Upper lobe of left lung (tissue), 6 donors: ENCODE measurements at regions not wholly inside any gene's neighbourhood (a gene's known extent, or its start where the extent isn't known, plus 50 kb on each side); places are given as distances from the start of the nearest gene placed in this dataset.

Experiments
- ATAC-seq, 2 donors: fragments of 200-7000 bp; cut with Tn5 transposase; one replicate each; pipeline ENCODE4 v1.9.1; 2022; ENCODE audit warnings: mild to moderate bottlenecking in 2 of 2, moderate library complexity in 2 of 2; ENCODE audit not compliant: low FRiP score in 2 of 2
- DNase-seq, 2 donors: peaks; one replicate each; pipeline ENCODE4 v3.0.0-alpha.2; 2019 to 2020
- H3K27ac ChIP-seq, 4 donors: fragments of 200-600 bp; sonication (generic); one replicate each; pipeline ENCODE4 v1.5.1; 2016 to 2019
- H3K27me3 ChIP-seq, 4 donors: fragments of 200-600 bp; sonication (generic); one replicate each; pipeline ENCODE4 v1.5.1; 2017 to 2019
- H3K36me3 ChIP-seq, 4 donors: fragments of 200-600 bp; sonication (generic); one replicate each; pipeline ENCODE4 v1.5.1; 2016 to 2019
- H3K4me1 ChIP-seq, 4 donors: fragments of 200-600 bp; sonication (generic); one replicate each; pipeline ENCODE4 v1.5.1; 2018 to 2019
- H3K4me3 ChIP-seq, 4 donors: fragments of 200-600 bp; sonication (generic); one replicate each; pipeline ENCODE4 v1.5.1; 2017 to 2019; ENCODE audit warnings: mild to moderate bottlenecking in 2 of 4, moderate library complexity in 1 of 4
- H3K9me3 ChIP-seq, 4 donors: fragments of 200-600 bp; sonication (generic); one replicate each; pipeline ENCODE4 v1.5.1; 2018 to 2019
- EP300 ChIP-seq, 4 donors: sonication (generic); formaldehyde crosslinking; IDR thresholded peaks; one replicate each; pipeline ENCODE4 v1.5.1; 2017; ENCODE audit warnings: antibody characterized with exemption in 4 of 4, control low read depth in 2 of 4
- POLR2A ChIP-seq, 4 donors: fragments of 450-650 bp; IDR thresholded peaks; one replicate each; pipeline ENCODE4 v1.5.1; 2016 to 2017; ENCODE audit warnings: antibody characterized with exemption in 4 of 4, mild to moderate bottlenecking in 2 of 4
- POLR2AphosphoS5 ChIP-seq, 2 donors: sonication (generic); formaldehyde crosslinking; IDR thresholded peaks; one replicate each; pipeline ENCODE4 v1.5.1; 2017; ENCODE audit warnings: antibody characterized with exemption in 2 of 2
- WGBS, 2 donors: methylation state at CpG; one replicate each; pipeline ENCODE4 v1.1.5; 2017 to 2018; 5-methylcytosine and 5-hydroxymethylcytosine counted together
- TF ChIP-seq, protein P1 (sequence below), 6 experiments: fragments of 450-650 bp in 4 of 6; fragments of 200-600 bp in 2 of 6; sonication (generic) in 2 of 6; IDR thresholded peaks; one replicate each; pipeline ENCODE4 v1.5.1; 2016 to 2019; ENCODE audit warnings: antibody characterized with exemption in 6 of 6
- donor health status: DM: no; HTN: no; CAD: no; lungs with moderate emphysema.
- donor health status: DM: no; HTN: yes; CAD: no; lungs with severe emphysema.

GRCh38 chr5:74422030-74422429 lies 218.5 kb downstream of the ENC1 start:
- ATAC-seq (no peak), DNase-seq (no peak)
- 88 to 90% methylated on average over 3 of the region's 3 CpGs for WGBS, 2 donors
- H3K27me3 ChIP-seq = peaks cover 0 to 5% (median 0%) of the 10 kb centered on the region in 4 donors
- H3K27ac ChIP-seq = no peak overlapping the region
- peaks cover 0 to 10% (median 2%) of the 10 kb centered on the region in 4 donors for H3K4me1 ChIP-seq
- TF ChIP-seq EP300 (IDR thresholded peaks at IDR 0.05) = no peak
- no peak for TF ChIP-seq POLR2A (IDR thresholded peaks at IDR 0.05)
- TF ChIP-seq, protein P1, sequence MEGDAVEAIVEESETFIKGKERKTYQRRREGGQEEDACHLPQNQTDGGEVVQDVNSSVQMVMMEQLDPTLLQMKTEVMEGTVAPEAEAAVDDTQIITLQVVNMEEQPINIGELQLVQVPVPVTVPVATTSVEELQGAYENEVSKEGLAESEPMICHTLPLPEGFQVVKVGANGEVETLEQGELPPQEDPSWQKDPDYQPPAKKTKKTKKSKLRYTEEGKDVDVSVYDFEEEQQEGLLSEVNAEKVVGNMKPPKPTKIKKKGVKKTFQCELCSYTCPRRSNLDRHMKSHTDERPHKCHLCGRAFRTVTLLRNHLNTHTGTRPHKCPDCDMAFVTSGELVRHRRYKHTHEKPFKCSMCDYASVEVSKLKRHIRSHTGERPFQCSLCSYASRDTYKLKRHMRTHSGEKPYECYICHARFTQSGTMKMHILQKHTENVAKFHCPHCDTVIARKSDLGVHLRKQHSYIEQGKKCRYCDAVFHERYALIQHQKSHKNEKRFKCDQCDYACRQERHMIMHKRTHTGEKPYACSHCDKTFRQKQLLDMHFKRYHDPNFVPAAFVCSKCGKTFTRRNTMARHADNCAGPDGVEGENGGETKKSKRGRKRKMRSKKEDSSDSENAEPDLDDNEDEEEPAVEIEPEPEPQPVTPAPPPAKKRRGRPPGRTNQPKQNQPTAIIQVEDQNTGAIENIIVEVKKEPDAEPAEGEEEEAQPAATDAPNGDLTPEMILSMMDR (IDR thresholded peaks at IDR 0.05) = no peak
- no peaks in the 10 kb centered on the region for H3K9me3 ChIP-seq
- no peak overlapping the region for H3K4me3 ChIP-seq
- no peaks in the 10 kb centered on the region for H3K36me3 ChIP-seq

- Histone ChIP-seq H3K36me3 (no peaks in the 10 kb centered on the region), H3K4me3 (no peak overlapping the region), H3K27me3 (peaks cover 0 to 5% (median 0%) of the 10 kb centered on the region in 4 donors), H3K4me1 (peaks cover 0 to 12% (median 2%) of the 10 kb centered on the region in 4 donors), H3K9me3 (no peaks in the 10 kb centered on the region), H3K27ac (no peak overlapping the region)
- TF ChIP-seq POLR2A (IDR thresholded peaks at IDR 0.05) (no peak), EP300 (IDR thresholded peaks at IDR 0.05) (no peak), POLR2AphosphoS5 (IDR thresholded peaks at IDR 0.05) (no peak)
- TF ChIP-seq, protein P1 (IDR thresholded peaks at IDR 0.05) = no peak
- ATAC-seq = no peak
- WGBS, 2 donors = 26% methylated on average over 1 of the region's 1 CpG
- no peak for DNase-seq
Measured at GRCh38 chr5:74421377-74421776, 219.2 kb downstream of the ENC1 start.

- no peak overlapping the region for H3K4me3 ChIP-seq
- peaks cover 0 to 5% (median 0%) of the 10 kb centered on the region in 4 donors for H3K27me3 ChIP-seq
- H3K27ac ChIP-seq = no peak overlapping the region
- TF ChIP-seq EP300 (IDR thresholded peaks at IDR 0.05) (no peak), POLR2A (IDR thresholded peaks at IDR 0.05) (no peak), POLR2AphosphoS5 (IDR thresholded peaks at IDR 0.05) (no peak)
- TF ChIP-seq, protein P1 (IDR thresholded peaks at IDR 0.05) = no peak
- no peaks in the 10 kb centered on the region for H3K36me3 ChIP-seq
- peaks cover 0 to 16% (median 2%) of the 10 kb centered on the region in 4 donors for H3K4me1 ChIP-seq
- 89 to 100% methylated on average over 1 of the region's 1 CpG for WGBS, 2 donors
- DNase-seq (no peak), ATAC-seq (no peak)
- H3K9me3 ChIP-seq = no peaks in the 10 kb centered on the region
Measured at GRCh38 chr5:74420947-74421346, 219.6 kb downstream of the ENC1 start.

GRCh38 chr5:74420220-74420619 lies 220.3 kb downstream of the ENC1 start:
- TF ChIP-seq POLR2AphosphoS5 (IDR thresholded peaks at IDR 0.05) = no peak
- TF ChIP-seq POLR2A (IDR thresholded peaks at IDR 0.05) = no peak
- TF ChIP-seq, protein P1 (IDR thresholded peaks at IDR 0.05) = no peak
- no peak for TF ChIP-seq EP300 (IDR thresholded peaks at IDR 0.05)
- Histone ChIP-seq H3K4me1 (peaks cover under 1 to 20% (median 7%) of the 10 kb centered on the region in 4 donors), H3K27ac (no peak overlapping the region), H3K4me3 (no peak overlapping the region), H3K27me3 (peaks cover 0 to 5% (median 0%) of the 10 kb centered on the region in 4 donors), H3K36me3 (no peaks in the 10 kb centered on the region), H3K9me3 (no peaks in the 10 kb centered on the region)
- 72 to 83% methylated on average over 3 of the region's 3 CpGs for WGBS, 2 donors
- DNase-seq (no peak), ATAC-seq (no peak)

GRCh38 chr5:74419468-74419867 lies 221.1 kb downstream of the ENC1 start:
- Histone ChIP-seq H3K9me3 (no peaks in the 10 kb centered on the region), H3K27me3 (peaks cover 0 to 5% (median 0%) of the 10 kb centered on the region in 4 donors), H3K36me3 (no peaks in the 10 kb centered on the region), H3K4me3 (no peak overlapping the region), H3K4me1 (peaks cover 3 to 14% (median 7%) of the 10 kb centered on the region in 4 donors), H3K27ac (no peak overlapping the region)
- no peak for ATAC-seq
- DNase-seq = no peak
- no peak for TF ChIP-seq EP300 (IDR thresholded peaks at IDR 0.05)
- TF ChIP-seq, protein P1 (IDR thresholded peaks at IDR 0.05) = no peak
- TF ChIP-seq POLR2AphosphoS5 (IDR thresholded peaks at IDR 0.05) = no peak
- no peak for TF ChIP-seq POLR2A (IDR thresholded peaks at IDR 0.05)
- WGBS, 2 donors = 82 to 98% methylated on average over 4 of the region's 4 CpGs
